Chondrocyte (in vitro differentiated cells): ENCODE measurements at regions not wholly inside any gene's neighbourhood (a gene's known extent, or its start where the extent isn't known, plus 50 kb on each side); places are given as distances from the start of the nearest gene placed in this dataset.
"Not testable (repeated sequence)": the region's sequence is repeated elsewhere in the genome, so short reads cannot be mapped to it uniquely, and the experiment has no call there.

Experiments used
- DNase-seq: peaks from one replicate; pipeline ENCODE4 v3.0.0; 2021; ENCODE audit warnings: mixed read lengths, low spot score
- H3K27ac Mint-ChIP-seq: one replicate; pipeline ENCODE4 v1.8.0; 2021; ENCODE audit warnings: mild to moderate bottlenecking, moderate library complexity, mixed read lengths; ENCODE audit not compliant: unreplicated experiment
- H3K27me3 Mint-ChIP-seq: 2 replicates; pipeline ENCODE4 v1.8.0; 2021; ENCODE audit warnings: low read depth, mixed read lengths
- H3K36me3 Mint-ChIP-seq: 2 replicates; pipeline ENCODE4 v1.8.0; 2021; ENCODE audit warnings: low read depth, mixed read lengths
- H3K4me1 Mint-ChIP-seq: 2 replicates; pipeline ENCODE4 v1.8.0; 2021; ENCODE audit warnings: low read depth, mild to moderate bottlenecking, mixed read lengths
- H3K4me3 Mint-ChIP-seq: one replicate; pipeline ENCODE4 v1.8.0; 2021; ENCODE audit warnings: mild to moderate bottlenecking, moderate library complexity, mixed read lengths; ENCODE audit not compliant: unreplicated experiment
- H3K9me3 Mint-ChIP-seq: 2 replicates; pipeline ENCODE4 v1.8.0; 2021; ENCODE audit warnings: low read depth, mixed read lengths
- TF ChIP-seq, protein P1 (sequence below): fragments of 200-600 bp; sonication (generic); IDR thresholded peaks from 2 replicates; pipeline ENCODE4 v1.5.0; 2021; ENCODE audit warnings: antibody characterized with exemption, mild to moderate bottlenecking, moderate library complexity

DNA sequence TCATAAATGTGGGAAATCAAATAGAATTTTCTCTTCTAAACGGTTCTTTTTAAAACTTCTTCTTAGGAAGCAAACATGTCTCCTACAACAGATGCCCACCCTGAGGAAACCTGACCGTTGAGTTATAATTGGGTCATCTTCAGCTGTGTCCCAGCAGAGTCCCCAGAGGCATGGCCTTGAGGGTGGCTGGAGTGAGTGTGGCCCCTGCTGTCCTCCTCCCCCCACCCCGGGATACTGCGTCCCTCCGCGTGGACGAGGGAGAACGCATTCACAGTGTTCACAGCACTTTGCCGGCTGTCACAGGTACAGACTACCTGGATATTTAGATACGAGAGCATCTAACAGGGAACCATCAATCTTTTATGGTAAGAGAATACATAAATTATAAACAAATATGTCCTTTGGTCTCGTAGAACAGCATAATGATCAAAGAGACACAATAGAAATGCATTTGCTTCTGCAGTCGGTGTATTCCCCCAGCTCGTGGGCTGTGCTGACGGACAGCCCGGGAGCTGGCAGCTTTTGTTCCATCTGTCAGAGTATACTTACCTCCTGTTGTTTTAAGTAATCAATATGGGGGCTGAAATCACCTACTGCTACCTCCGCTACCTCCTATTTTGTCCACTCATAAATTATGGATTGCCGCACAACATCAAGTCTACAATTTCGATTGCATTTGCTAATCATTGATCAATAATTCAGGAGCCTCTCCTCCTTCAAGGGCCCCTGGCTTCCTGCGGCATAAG, 214.7 kb downstream of the IRX2 start:
- no peaks in the 10 kb centered on the region for H3K36me3 Mint-ChIP-seq
- TF ChIP-seq, protein P1, sequence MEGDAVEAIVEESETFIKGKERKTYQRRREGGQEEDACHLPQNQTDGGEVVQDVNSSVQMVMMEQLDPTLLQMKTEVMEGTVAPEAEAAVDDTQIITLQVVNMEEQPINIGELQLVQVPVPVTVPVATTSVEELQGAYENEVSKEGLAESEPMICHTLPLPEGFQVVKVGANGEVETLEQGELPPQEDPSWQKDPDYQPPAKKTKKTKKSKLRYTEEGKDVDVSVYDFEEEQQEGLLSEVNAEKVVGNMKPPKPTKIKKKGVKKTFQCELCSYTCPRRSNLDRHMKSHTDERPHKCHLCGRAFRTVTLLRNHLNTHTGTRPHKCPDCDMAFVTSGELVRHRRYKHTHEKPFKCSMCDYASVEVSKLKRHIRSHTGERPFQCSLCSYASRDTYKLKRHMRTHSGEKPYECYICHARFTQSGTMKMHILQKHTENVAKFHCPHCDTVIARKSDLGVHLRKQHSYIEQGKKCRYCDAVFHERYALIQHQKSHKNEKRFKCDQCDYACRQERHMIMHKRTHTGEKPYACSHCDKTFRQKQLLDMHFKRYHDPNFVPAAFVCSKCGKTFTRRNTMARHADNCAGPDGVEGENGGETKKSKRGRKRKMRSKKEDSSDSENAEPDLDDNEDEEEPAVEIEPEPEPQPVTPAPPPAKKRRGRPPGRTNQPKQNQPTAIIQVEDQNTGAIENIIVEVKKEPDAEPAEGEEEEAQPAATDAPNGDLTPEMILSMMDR = no peak
- peaks cover 9% of the 10 kb centered on the region for H3K4me1 Mint-ChIP-seq
- no peak overlapping the region for H3K27ac Mint-ChIP-seq
- peaks cover 6% of the 10 kb centered on the region for H3K9me3 Mint-ChIP-seq
- no peak for DNase-seq
- peaks cover 28% of the 10 kb centered on the region for H3K27me3 Mint-ChIP-seq
- no peak overlapping the region for H3K4me3 Mint-ChIP-seq

DNA sequence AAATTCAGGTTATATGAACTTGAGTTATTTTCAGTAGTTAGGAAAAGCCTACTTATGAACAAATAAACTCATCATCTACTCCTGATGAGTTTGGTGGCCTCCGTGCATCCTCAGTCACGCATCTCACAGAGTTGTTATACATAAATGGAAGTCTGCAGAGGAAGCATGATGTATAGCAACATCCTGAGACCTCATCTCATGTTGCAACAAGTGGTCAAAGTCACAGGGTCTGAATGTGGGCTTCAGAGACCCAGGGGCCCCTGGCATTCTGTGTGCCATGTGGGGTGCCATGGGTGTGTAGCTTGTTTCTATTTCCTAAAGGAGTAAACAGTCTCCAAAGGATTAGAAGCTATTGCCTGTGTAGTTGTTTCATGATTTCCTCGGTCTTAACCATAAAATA, 216.5 kb downstream of the IRX2 start:
- H3K4me3 Mint-ChIP-seq = no peak overlapping the region
- TF ChIP-seq, protein P1 = no peak
- DNase-seq = no peak
- H3K9me3 Mint-ChIP-seq = peaks cover 4% of the 10 kb centered on the region
- no peaks in the 10 kb centered on the region for H3K36me3 Mint-ChIP-seq
- peaks cover 9% of the 10 kb centered on the region for H3K4me1 Mint-ChIP-seq
- peaks cover 28% of the 10 kb centered on the region for H3K27me3 Mint-ChIP-seq
- no peak overlapping the region for H3K27ac Mint-ChIP-seq

DNA sequence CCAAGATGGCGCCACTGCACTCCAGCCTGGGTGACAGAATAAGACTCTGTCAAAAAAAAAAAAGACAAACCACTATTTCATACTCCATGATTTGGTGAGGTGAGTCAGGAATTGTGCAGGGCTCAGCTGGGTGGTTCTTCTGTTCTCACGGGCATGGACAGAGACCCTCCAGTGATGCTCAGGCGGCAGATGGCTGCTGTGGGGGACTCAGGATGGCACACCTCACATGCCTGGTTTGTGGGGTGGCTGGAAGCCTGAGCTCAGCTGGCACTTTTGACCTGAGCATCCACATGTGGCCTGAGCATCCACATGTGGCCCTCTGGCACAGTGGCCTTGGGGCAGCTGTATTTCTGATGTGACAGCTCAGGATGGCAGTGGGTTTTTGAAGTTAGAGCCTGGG, 217.2 kb downstream of the IRX2 start:
- Mint-ChIP-seq H3K4me1 (peaks cover 9% of the 10 kb centered on the region), H3K27ac (no peak overlapping the region), H3K36me3 (no peaks in the 10 kb centered on the region), H3K9me3 (peaks cover under 1% of the 10 kb centered on the region), H3K27me3 (peaks cover 23% of the 10 kb centered on the region), H3K4me3 (no peak overlapping the region)
- no peak for DNase-seq
- TF ChIP-seq, protein P1 = no peak

DNA sequence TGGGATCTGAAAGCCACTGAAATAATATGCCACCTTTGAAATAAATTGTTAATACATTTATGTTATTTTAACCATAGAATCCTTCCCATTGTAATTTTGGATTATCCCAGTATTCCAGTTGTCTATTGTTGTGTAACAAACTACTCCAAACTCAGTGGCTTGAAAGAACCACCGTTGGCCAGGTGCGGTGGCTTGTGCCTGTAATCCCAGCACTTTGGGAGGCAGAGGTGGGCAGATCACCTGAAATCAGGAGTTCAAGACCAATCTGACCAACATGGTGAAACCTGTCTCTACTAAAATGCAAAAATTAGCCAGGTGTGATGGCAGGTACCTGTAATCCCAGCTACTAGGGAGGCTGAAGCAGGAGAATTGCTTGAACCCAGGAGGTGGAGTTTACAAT, 217.6 kb downstream of the IRX2 start:
- not testable (repeated sequence) for H3K27ac Mint-ChIP-seq, H3K9me3 Mint-ChIP-seq, H3K4me3 Mint-ChIP-seq, DNase-seq, H3K4me1 Mint-ChIP-seq, H3K36me3 Mint-ChIP-seq
- peaks cover 23% of the 10 kb centered on the region for H3K27me3 Mint-ChIP-seq

DNA sequence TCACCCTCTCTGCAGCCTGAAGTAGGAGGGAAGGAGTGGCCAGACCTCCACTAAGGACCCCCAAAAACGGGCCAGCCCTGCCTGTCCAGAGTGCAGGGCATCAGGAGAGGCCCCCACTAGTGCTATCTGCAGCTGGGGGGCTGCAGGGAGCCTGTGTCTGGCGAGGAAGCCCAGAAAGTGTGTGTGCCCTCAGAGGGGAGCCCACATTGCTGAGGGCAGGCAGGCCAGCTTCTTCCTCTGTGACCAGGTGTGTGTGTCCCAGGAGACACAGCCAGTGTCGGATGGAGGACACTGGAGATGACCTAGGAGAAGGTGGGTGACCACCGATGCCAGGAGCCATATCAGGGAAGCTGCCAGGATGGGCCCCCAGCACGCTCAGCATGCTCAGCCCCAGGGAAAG, 218.7 kb downstream of the IRX2 start:
- DNase-seq = no peak
- H3K4me1 Mint-ChIP-seq = peaks cover 8% of the 10 kb centered on the region
- TF ChIP-seq, protein P1 = no peak
- no peak overlapping the region for H3K27ac Mint-ChIP-seq
- H3K27me3 Mint-ChIP-seq = peaks cover 19% of the 10 kb centered on the region
- H3K9me3 Mint-ChIP-seq = peaks cover 10% of the 10 kb centered on the region
- H3K4me3 Mint-ChIP-seq = no peak overlapping the region
- H3K36me3 Mint-ChIP-seq = no peaks in the 10 kb centered on the region

DNA sequence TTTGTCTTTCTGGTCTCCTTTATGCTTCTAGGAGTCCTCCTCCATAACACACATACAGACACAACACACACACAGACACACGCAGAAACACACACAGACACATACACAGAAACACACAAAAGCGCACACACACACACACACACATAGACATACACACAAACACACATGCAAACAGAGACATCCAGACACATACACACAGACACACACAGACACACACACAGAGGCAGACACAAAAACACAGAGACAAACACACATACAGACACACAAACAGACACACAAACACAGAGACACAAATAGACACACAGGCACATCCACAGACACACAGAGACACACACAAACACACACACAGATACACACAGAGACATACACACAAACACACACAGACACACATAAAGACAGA, 220.2 kb downstream of the IRX2 start:
- Mint-ChIP-seq H3K4me1 (no peaks in the 10 kb centered on the region), H3K9me3 (peaks cover 18% of the 10 kb centered on the region), H3K27ac (no peak overlapping the region), H3K27me3 (peaks cover 6% of the 10 kb centered on the region), H3K36me3 (no peaks in the 10 kb centered on the region), H3K4me3 (no peak overlapping the region)
- DNase-seq = no peak
- TF ChIP-seq, protein P1 = no peak
